IPS-18c (cell line): ENCODE measurements at regions not wholly inside any gene's neighbourhood (a gene's known extent, or its start where the extent isn't known, plus 50 kb on each side); places are given as distances from the start of the nearest gene placed in this dataset.

Experiments used
- H3K4me3 ChIP-seq: 2 replicates; pipeline ENCODE4 v1.7.0; 2013; ENCODE audit warnings: low read depth, mild to moderate bottlenecking, low read length, moderate library complexity; ENCODE audit not compliant: insufficient read depth
- H3K9me3 ChIP-seq: one replicate; pipeline ENCODE4 v1.6.1; 2013; ENCODE audit warnings: mild to moderate bottlenecking, low read length, moderate library complexity; ENCODE audit not compliant: control insufficient read depth, insufficient read depth

DNA sequence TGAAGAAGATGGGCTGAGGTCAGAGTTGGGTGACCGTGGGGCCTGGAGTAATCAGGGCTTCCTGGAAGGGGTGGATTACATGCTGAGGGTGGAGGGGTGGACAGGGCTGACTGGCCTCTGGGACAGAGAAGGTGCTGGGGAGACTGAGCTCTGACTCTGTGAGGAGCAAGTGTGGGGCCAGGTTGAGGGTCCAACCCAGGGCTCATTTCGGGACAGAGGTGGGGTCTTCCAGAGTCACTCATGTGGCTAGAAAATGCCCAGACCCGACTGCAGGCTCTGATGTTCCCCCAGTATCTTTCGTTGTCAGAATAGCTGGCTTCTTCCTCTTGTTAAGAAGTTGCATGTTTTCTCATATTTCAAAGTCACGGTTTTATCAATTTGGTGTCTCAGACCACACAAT, 311.8 kb downstream of the PTPRU start:
- no peaks in the 10 kb centered on the region for H3K9me3 ChIP-seq
- H3K4me3 ChIP-seq = no peak overlapping the region

DNA sequence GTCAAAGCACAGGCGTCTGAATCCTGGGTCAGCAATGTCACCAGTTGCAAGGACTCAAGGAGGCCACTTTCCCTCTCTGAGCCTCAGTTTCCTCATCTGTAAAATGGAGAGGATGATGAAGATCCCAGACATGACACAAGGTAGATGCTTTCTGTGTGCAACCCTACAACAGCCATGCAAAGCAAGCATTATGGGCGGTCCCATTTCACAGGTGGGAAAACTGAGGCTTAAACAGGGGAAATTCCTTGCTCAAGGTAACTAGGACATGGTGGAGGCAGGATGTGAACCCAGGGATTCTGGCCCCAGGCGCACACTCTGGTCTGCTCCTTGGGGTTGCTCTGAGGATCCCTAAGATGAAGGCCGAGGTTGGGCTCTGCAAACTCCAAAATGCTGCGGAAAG, 311.0 kb downstream of the PTPRU start:
- no peak overlapping the region for H3K4me3 ChIP-seq
- no peaks in the 10 kb centered on the region for H3K9me3 ChIP-seq

DNA sequence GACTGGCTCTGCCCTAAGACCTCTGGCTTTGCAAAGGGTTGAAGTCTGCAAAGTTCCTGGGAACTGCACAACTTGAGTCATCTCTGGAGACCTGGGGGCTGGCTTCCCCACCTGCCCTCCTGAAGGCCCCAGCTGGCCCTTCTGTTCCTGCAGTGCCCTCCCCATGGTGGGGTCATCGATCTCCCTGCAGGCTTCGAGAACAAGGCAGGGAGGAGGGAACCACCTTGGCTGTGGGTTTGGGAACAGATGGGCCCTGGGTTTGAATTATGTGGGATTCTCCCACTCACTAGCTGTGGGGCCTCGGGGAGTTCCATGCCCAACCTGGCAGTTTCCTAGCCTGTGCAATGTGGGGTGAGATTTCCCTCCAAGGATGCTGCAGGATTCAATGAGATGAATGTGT, 310.2 kb downstream of the PTPRU start:
- Histone ChIP-seq H3K4me3 (no peak overlapping the region), H3K9me3 (no peaks in the 10 kb centered on the region)

DNA sequence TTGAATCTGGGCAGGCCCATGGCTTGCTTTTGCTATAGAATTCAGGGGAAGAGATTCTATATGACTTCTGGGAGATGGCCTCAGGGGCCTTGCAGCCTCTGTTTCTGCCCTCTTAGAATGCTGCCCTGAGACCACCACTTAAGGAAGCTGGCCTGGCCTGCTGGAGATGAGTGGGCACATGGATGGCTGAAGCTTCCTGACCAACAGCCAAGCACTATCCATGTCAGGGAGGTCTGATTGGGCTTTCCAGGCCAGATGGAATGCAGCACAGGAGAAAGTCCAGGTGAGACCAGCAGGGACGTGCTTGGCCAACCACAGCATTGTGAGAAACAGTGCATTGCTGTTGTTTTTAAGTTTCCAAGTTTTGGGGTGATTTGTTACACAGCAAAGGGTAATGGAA, 308.1 kb downstream of the PTPRU start:
- Histone ChIP-seq H3K9me3 (no peaks in the 10 kb centered on the region), H3K4me3 (no peak overlapping the region)

DNA sequence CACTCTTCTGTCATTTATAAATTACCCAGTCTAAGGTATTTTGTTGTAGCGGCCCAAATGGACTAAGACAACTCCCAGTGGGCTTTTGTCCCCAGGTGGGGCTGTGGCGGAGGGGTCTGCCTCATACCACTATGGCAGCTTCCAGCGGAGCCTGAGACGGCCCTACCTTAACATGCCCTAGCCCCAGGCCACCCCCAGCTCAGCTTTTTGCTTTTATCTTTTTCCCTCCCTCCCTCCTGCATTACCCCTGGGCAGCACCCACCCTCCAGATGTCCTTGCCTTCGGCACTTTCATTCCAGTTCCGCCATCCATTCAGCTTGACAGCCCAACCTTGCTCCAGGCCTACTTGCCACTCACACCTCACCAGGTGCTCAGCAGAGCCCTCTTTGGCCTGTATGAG, 307.3 kb downstream of the PTPRU start:
- no peak overlapping the region for H3K4me3 ChIP-seq
- H3K9me3 ChIP-seq = no peaks in the 10 kb centered on the region

DNA sequence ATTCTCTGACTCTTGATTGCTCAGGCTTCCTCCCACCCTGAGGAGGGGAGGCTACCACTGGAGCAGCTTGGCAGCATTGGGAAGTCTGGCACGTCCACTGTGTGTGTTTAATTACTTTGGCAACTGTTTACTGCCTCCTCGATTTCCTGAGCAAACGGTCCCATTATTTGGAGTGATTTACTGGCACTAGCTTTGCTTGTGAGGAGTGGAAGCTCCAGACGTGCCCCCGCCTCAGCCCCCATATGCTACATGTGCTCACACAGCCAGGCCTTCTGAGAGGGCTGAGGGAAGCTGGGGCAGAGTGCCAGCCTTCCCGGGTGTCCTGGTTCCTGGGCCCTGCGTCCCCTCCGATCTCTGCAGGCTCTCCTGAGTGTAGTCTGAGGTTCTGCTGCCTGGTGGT, 306.2 kb downstream of the PTPRU start:
- Histone ChIP-seq H3K4me3 (no peak overlapping the region), H3K9me3 (no peaks in the 10 kb centered on the region)

DNA sequence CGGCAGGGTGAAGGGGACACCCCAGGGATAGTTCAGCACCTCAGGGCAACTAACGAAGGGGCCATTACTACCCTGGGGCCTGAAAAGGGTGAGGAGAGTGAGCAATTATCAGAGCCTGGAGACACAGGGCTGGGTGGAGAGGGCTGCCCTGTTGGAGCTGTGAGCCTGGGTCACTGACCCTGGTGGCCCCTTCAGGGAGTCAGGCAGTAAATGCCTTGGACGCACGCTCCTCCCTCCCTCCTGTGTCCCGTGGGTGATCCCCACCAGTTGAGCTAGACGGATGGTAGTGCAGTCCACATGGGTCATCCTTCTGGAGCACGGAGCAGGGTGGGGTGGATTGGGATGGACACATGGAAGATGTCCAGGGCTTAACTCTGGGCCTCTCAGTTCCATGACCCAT, 305.3 kb downstream of the PTPRU start:
- Histone ChIP-seq H3K9me3 (no peaks in the 10 kb centered on the region), H3K4me3 (no peak overlapping the region)

DNA sequence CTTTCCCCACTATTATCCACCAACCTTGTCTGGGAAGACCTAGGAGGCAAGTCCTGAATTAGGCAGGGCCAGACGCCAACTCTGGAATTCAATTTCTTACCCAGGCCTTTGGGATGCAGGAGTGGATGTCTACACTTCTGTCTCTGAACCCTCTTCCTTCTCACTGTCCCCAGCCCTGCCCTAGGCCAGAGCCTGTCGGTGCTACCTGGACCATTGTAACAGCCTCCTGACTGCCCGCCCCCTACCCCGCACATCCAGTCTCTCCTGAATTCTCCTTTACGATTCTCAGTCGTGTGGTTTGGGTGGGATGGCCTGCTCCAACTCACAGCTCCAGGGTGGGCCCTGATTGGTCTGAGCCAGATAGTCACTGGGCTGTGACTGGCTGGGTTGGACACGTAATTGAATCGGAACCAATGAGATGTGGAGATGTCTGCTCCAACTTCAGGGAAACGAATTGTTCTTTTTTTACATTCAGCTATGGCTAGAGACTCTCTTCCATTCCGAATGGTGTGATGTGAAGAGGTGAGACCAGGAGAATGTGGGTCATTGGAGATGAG, 304.6 kb downstream of the PTPRU start:
- Histone ChIP-seq H3K9me3 (no peaks in the 10 kb centered on the region), H3K4me3 (no peak overlapping the region)

DNA sequence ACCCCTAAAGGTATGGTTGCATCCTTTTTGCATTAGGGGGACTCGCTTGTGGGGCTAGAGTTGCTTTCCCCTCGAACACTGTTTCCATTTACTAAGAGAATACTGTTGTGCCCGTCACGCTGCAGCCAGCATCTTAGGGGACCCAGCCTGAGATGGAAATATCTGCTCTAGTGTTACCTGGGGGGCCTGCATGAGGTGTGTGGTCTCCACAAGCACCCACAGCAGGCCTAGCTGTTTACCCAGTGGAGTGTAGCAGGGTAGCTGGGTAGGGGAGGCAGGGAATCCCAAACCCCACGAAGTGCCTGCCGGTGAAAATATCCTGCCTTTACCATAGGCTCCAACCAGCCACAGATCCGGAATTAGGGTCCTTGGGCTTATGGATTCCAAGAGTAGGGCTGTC, 303.6 kb downstream of the PTPRU start:
- Histone ChIP-seq H3K4me3 (no peak overlapping the region), H3K9me3 (no peaks in the 10 kb centered on the region)

DNA sequence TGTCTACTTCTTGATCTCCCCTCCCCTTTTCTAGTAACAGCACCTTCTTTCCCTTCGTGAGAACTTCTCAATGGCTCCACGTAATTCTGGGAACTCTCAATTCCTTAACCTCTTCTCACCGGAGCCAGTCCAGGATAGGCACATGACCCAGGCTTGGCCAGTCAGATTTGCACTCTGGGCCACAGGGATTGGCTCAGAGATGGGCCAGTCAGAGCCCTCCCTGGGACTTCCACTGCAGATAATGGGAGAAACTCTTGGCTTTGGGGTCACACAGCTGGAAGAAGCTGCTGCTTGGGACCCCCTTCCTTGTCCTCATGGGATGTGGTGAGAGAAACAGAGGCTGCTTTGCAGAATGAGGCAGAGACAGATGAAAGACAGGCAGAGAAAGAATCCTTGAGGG, 302.3 kb downstream of the PTPRU start:
- H3K9me3 ChIP-seq = no peaks in the 10 kb centered on the region
- H3K4me3 ChIP-seq = no peak overlapping the region

DNA sequence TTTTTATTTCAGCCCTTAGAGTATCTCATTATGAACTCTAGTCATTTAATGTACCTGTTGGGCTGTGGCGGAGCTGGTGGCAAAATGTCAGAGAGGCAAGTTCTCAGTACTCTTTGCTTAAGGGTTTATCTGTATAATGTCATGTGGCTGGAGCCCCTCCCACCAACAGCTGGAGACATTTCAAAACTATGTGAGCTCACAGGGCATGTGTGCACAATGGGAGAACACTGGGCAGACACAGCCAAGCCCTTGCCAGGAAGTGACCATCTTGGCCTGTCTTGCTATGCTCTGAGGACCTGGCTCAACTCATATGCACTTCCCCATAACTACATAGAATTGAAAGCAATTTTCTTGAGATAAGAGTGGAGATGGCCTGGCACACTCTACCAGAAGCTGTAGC, 296.4 kb downstream of the PTPRU start:
- Histone ChIP-seq H3K4me3 (no peak overlapping the region), H3K9me3 (no peaks in the 10 kb centered on the region)

DNA sequence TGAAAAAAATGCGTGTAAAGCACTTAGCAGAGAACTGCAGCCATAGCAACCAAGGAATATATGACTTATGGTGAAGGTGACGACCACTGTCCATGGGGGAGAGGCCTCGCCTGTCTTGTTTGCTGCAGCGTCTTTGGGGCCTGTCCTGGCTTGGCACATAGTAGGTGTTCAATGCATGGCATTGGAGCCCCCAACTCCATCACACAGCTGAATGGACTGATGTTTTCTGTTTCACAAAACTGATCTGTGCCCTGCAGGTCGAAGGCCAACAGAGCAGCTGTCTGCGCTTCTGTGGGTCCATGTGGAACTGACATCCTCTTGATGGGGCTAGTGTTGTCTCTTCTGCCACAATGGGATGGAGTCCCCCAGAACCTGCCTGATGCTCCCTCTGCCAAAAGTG, 296.0 kb downstream of the PTPRU start:
- Histone ChIP-seq H3K4me3 (no peak overlapping the region), H3K9me3 (no peaks in the 10 kb centered on the region)

DNA sequence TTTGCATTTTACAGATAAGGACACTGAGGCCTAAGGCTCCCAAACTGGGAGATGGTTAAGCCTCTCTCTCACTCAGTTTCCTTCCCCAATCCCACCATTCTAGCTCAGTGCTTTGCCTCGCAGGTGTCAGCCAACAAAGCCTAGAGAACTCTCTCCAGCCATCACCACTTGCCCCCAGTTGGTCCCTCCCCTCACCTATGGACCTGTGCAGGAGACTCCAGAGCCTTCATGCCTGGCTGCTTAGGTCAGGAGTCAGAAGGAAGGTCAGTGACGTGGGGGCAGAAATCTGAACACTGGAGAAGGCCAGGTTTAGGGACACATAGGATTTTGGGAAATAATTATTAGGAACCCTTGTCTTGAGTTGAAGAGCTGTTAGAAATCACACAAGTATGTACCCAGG, 295.3 kb downstream of the PTPRU start:
- H3K4me3 ChIP-seq = no peak overlapping the region
- no peaks in the 10 kb centered on the region for H3K9me3 ChIP-seq

DNA sequence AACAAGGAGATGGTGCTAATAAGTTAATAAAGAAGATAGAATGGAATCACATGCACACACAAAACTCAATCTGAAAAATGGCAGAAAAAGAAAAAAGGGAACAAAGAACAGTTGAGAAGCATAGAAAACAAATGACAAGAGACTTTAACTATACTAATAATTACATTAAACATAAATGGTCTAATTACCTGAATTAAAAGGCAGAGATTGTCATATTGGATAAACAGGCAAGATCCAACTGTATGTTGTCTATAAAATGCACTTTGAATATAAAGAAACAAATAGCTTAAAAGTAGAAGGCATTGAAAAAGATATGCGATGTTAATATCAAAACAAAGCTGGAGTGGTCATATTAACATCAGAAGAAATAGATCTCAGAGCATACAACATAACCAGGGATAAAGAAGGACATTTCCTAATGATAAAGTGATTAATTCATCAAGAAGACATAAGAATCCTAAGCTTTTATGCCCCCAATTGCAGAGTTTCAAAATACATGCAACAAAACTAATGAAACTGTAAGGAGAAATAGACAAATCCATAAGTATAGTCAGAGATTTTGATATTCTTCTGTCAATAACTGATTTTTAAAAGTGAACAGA, 293.5 kb downstream of the PTPRU start:
- Histone ChIP-seq H3K9me3 (no peaks in the 10 kb centered on the region), H3K4me3 (no peak overlapping the region)

DNA sequence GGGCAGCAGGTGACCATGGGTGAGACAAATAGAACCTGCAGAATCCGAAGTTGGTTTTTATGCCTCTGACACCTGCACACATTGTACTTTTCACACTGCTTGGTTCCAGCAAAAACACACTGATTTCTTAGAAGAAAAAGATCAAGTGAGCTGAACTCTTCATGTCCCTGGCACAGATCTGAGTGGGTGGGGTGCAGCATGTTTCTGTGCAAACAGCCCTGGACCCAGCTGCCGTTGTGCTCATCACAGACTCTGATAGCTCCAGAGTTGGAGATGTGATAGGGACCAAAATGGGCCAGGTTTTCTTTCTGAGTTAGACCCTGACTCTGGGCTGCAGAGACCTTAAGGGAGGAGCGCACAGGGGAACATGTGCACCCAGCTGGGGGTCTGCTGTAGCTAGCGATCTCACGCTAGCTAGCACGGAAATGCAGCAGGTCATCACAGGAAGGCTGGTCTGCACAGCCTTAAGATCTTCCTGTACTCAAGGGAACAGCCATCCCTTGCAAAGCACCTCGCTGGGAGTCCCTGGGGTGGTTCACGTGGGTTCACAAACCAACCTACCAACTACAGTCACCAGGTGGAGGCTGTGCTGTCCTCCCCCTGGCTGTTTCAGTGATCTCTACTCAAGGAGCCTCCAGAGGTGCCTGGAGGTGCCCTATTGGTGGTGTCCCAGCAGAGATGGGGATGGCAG, 291.1 kb downstream of the PTPRU start:
- H3K9me3 ChIP-seq = no peaks in the 10 kb centered on the region
- no peak overlapping the region for H3K4me3 ChIP-seq

DNA sequence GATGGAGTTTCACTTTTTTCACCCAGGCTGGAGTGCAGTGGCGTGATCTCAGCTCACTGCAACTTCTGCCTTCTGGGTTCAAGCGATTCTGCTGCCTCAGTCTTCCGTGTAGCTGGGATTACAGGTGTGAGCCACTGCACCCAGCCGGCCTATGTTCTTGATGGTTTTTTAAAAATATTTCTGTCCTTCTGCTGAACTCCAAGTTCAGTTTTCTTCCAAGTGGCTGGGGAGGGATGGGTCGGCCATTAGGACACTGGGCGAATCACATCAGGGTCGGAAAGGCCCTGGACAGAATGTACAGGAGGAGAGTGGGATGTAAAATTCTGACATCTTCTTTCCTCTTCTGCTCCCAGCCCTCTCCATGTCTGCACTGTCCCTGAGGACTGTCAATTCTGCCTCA, 289.6 kb downstream of the PTPRU start:
- Histone ChIP-seq H3K4me3 (no peak overlapping the region), H3K9me3 (no peaks in the 10 kb centered on the region)

DNA sequence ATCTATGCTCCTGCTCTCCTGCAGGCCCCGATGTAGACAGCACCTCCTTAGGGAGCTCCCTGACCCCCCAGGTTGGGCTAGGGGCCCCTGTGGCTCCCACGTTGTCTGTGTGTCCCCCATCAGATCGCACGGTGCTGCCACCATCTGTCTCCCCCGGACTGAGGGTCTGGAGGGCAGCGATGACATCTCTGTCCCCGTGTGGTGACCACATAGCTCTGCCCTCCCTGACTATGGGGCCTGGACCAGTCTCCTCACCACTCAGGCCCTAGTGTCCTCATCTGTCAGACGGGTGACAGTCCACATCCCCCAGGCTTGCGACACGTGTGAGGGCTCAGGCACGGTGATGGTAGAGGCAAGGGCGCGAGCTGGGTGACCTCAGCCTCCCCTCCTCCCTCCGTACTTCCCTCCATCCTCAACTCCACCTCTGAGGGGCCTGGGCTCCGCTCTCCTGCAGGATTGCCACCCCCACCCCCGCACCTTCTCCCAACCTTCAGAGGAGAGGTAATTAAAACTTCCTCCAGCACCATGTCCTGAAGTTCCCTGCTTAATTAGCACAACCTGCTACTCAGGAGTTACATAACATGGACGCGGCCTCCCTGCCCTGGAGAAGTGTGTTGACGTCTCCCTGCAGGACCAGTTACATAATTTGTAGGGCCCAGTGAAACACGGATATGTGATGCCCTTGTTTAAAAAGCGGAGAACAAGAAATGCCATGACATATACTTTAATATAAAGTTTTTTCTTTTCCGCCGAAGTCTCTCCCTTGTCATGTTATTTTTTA, 288.2 kb downstream of the PTPRU start:
- Histone ChIP-seq H3K4me3 (no peak overlapping the region), H3K9me3 (no peaks in the 10 kb centered on the region)

DNA sequence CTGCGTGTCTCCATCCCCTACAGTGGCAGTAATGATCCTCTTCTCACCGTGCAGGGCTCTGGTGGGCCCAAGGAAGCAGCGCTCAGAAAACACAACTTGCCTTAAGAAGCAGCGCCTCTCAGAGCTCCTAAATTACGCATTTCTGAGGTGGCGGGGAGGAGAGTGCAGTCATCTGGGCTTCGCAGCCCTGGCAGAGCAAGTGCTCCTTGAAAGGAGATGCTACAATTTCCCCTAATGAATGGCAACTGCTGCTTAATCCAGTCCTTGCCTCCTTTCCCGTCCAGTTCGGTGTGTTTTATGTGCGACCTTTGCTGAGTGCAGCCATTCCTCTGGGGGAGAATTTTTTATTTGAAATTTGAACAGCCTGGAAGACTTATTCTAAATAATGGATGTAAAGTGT, 287.3 kb downstream of the PTPRU start:
- Histone ChIP-seq H3K9me3 (no peaks in the 10 kb centered on the region), H3K4me3 (no peak overlapping the region)
